ENCODE measurements at regions not wholly inside any gene's neighbourhood (a gene's known extent, or its start where the extent isn't known, plus 50 kb on each side); places are given as distances from the start of the nearest gene placed in this dataset.
"Not testable (repeated sequence)": the region's sequence is repeated elsewhere in the genome, so short reads cannot be mapped to it uniquely, and the experiment has no call there.

DNA sequence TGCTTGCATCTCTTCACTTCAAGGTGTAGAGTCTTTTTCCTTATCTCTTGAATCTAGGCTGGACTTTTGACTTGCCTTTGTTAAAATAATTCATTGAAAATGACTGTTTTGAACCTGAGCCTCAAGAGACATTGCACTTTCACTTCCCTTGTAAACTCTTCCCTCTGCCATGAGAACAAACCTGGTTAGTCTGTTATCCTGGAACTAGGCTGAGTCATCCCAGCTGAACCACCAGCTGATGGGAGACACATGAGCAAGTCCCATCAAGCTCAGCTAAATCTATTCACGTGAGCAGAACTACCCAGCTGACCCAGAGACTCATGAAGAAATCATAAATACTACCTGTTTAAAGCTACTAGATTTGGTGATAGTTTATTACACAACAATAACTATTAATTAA is 202.3 kb upstream of the CENPE start:
- Mint-ChIP-seq H3K4me1 (no peaks in the 10 kb centered on the region), H3K27ac (peak overlapping the region in 1 of 6 donors; percentile 66), H3K9me3 (peaks cover 0 to 4% (median 0%) of the 10 kb centered on the region in 7 donors), H3K4me3 (no peak overlapping the region), H3K36me3 (no peaks in the 10 kb centered on the region), H3K27me3 (peaks cover 0 to 7% (median 0%) of the 10 kb centered on the region in 3 donors)
- DNase-seq (no peak), ATAC-seq (ENCODE audit: low read depth in 2 of 2) (no peak)

DNA sequence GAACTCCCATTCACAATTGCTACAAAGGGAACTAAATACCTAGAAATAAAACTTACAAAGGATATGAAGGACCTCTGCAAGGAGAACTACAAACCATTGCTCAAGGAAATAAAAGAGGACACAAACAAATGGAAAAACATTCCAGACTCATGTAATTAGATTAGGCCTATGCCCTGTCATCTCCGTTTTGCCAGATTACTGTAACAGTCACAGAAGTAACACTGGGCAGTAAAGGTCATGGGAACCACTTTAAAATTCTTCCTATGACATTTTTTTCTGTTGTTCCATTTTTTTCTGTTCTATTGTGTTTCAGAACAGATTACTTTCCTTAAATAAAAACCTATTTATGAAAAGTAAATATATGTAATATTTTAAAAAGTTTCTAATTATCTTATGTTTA is 199.4 kb upstream of the CENPE start:
- no peaks in the 10 kb centered on the region for H3K4me1 Mint-ChIP-seq
- H3K27me3 Mint-ChIP-seq, result no peaks in the 10 kb centered on the region
- H3K36me3 Mint-ChIP-seq, result no peaks in the 10 kb centered on the region
- no peak overlapping the region for H3K4me3 Mint-ChIP-seq
- peaks cover 0 to 4% (median 0%) of the 10 kb centered on the region in 7 donors for H3K9me3 Mint-ChIP-seq
- ATAC-seq (ENCODE audit: low read depth in 2 of 2), result no peak
- no peak overlapping the region for H3K27ac Mint-ChIP-seq
- DNase-seq, result no peak

DNA sequence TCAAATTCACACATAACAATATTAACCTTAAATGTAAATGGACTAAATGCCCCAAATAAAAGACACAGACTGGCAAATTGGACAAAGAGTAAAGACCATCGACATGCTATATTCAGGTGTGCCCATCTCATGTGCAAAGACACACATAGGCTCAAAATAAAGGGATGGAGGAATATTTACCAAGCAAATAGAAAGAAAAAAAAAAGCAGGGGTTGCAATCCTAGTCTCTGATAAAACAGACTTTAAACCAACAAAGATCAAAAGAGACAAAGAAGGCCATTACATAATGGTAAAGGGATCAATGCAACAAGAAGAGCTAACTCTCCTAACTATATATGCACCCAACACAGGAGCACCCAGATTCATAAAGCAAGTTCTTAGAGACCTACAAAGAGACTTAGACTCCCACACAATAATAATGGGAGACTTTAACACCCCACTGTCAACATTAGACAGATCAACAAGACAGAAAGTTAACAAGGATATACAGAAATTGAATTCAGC is 189.4 kb upstream of the CENPE start:
- not testable (repeated sequence) for ATAC-seq (ENCODE audit: low read depth in 2 of 2); H3K4me3 Mint-ChIP-seq; H3K27ac Mint-ChIP-seq; DNase-seq; H3K4me1 Mint-ChIP-seq; H3K27me3 Mint-ChIP-seq; H3K36me3 Mint-ChIP-seq
- H3K9me3 Mint-ChIP-seq, result peaks cover 8 to 28% (median 14%) of the 10 kb centered on the region in 7 donors

DNA sequence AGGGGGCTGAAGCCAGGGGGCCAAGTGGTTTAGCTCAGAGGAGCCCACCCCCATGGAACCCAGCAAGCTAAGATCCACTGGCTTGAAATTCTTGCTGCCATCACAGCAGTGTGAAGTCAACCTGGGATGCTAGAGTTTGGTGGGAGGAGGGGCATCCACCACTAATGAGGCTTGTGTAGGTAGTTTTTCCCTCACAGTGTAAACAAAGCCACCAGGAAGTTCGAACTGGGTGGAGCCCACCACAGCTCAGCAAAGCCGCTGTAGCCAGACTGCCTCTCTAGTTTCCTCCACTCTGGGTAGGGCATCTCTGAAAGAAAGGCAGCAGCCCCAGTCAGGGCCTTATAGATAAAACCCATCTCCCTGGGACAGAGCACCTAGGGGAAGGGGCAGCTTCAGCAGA is 187.4 kb upstream of the CENPE start:
- peaks cover 12 to 46% (median 20%) of the 10 kb centered on the region in 7 donors for H3K9me3 Mint-ChIP-seq
- DNase-seq; H3K27me3 Mint-ChIP-seq; H3K4me1 Mint-ChIP-seq; H3K4me3 Mint-ChIP-seq; H3K36me3 Mint-ChIP-seq; ATAC-seq (ENCODE audit: low read depth in 2 of 2); H3K27ac Mint-ChIP-seq: not testable (repeated sequence)

DNA sequence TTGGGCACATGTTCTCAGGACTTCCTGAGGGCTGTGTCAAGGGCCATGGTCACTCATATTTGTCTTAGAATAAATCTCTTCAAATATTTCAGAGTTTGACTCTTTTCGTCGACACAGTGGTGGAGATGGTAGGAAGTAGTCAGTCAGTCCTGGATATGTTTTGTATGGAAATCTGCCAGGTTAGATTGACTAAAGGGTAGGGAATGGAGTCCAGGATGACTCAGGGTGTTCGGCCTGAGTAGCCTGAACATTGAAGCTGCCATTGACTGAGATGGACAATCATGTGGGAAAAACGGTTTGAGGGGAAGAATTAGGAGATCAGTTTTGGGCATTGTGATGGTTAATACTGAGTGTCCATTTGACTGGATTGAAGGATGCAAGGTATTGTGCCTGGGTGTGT is 177.1 kb upstream of the CENPE start:
- Mint-ChIP-seq H3K27me3 (no peaks in the 10 kb centered on the region), H3K9me3 (peaks cover 0 to 5% (median 0%) of the 10 kb centered on the region in 7 donors), H3K27ac (no peak overlapping the region), H3K36me3 (no peaks in the 10 kb centered on the region), H3K4me1 (no peaks in the 10 kb centered on the region), H3K4me3 (no peak overlapping the region)
- ATAC-seq (ENCODE audit: low read depth in 2 of 2) (no peak), DNase-seq (no peak)

DNA sequence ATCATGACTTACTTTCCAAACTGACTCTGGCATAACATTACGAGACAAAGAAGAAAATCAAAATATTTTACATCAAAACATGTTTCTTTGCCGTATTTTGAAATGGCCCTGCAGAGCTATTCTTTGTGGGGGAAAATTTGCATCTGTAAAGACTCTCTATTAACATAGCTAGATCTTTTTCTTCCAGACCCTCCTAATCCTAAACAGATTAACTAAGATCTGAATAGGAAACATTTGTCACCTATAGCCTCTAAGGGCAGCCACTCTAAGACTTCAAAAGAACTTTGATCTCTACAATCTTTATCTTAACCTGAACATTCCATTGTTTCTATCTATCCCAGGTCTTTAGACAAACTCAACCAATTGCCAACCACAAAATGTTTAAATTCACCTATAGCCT is 176.6 kb upstream of the CENPE start:
- H3K27me3 Mint-ChIP-seq, result no peaks in the 10 kb centered on the region
- no peak for DNase-seq
- H3K4me3 Mint-ChIP-seq, result no peak overlapping the region
- H3K36me3 Mint-ChIP-seq, result no peaks in the 10 kb centered on the region
- no peak for ATAC-seq (ENCODE audit: low read depth in 2 of 2)
- H3K9me3 Mint-ChIP-seq, result peaks cover 0 to 2% (median 0%) of the 10 kb centered on the region in 7 donors
- no peak overlapping the region for H3K27ac Mint-ChIP-seq
- no peaks in the 10 kb centered on the region for H3K4me1 Mint-ChIP-seq

DNA sequence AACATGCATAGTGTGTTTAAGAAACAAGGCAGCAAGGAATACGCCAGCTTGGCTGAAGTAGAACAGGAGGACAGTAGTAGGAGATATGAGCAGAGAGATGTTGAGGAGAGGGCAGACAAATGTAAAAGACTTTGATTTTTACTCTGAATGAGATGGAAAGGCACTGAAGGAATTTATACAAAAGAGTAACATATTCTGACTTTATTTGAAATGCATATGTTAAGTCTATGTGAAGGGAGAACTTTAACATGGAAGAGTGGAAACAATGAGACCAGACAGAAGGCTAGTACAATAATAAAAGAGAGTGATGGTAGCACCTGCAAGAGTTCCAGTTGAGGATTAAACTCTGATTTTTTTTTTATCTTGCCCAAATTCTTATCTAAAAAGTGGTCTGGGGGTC is 176.2 kb upstream of the CENPE start:
- Mint-ChIP-seq H3K9me3 (peaks cover 0 to 2% (median 0%) of the 10 kb centered on the region in 7 donors), H3K4me1 (no peaks in the 10 kb centered on the region), H3K27ac (no peak overlapping the region), H3K4me3 (no peak overlapping the region), H3K27me3 (no peaks in the 10 kb centered on the region), H3K36me3 (no peaks in the 10 kb centered on the region)
- DNase-seq, result no peak
- ATAC-seq (ENCODE audit: low read depth in 2 of 2), result no peak

DNA sequence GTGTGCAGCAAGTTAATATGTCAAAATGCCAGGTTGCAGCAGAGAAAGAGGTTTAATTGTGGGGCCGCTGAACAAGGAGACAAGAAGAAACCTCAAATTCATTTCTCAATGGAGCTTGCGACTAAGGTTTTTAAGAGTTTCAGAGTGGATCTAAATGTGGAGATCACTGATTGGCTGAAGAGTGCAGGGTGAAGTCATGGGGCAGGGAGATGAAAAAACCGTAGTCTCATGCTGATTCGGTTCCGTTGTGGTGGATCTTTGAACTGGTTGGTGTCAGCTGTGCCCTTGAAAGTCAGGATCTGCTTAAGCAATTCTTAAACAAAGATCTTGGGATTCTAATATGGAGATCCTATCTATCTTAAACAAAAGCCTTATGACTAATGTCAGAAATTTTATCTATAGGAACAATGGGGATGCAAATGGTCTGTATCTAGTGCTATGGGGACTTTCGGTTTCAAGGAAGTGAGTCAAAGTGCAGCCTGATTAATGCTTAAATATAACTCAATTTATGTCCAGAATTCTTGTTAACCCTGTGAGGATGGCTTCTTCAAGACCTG is 173.9 kb upstream of the CENPE start:
- H3K36me3 Mint-ChIP-seq, result no peaks in the 10 kb centered on the region
- no peak for ATAC-seq (ENCODE audit: low read depth in 2 of 2)
- no peak for DNase-seq
- H3K4me3 Mint-ChIP-seq, result no peak overlapping the region
- H3K4me1 Mint-ChIP-seq, result no peaks in the 10 kb centered on the region
- peaks cover 0 to 2% (median 0%) of the 10 kb centered on the region in 7 donors for H3K9me3 Mint-ChIP-seq
- H3K27ac Mint-ChIP-seq, result no peak overlapping the region
- no peaks in the 10 kb centered on the region for H3K27me3 Mint-ChIP-seq

DNA sequence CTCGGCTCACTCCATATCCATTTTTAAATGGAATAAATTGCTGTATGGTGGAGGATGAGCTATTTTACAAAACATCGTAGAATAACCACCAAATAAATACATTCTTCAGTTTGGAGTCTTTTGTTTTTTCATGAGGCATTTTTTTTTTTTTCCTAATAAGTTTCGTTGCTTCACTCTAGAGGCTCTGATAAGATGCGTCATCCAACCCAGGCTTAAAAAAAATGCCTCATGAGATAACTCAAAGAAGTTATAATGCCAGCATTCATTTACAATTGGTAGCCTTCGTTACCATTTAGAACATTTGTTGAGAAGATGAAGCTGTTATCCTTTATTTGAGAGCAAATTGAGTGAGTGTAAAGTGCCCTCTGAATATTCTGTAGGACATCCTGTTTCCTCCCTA is 172.2 kb upstream of the CENPE start:
- Mint-ChIP-seq H3K9me3 (peaks cover 0 to 2% (median 0%) of the 10 kb centered on the region in 7 donors), H3K4me1 (no peaks in the 10 kb centered on the region), H3K27ac (no peak overlapping the region), H3K36me3 (no peaks in the 10 kb centered on the region), H3K4me3 (no peak overlapping the region), H3K27me3 (no peaks in the 10 kb centered on the region)
- ATAC-seq (ENCODE audit: low read depth in 2 of 2) (no peak), DNase-seq (no peak)

DNA sequence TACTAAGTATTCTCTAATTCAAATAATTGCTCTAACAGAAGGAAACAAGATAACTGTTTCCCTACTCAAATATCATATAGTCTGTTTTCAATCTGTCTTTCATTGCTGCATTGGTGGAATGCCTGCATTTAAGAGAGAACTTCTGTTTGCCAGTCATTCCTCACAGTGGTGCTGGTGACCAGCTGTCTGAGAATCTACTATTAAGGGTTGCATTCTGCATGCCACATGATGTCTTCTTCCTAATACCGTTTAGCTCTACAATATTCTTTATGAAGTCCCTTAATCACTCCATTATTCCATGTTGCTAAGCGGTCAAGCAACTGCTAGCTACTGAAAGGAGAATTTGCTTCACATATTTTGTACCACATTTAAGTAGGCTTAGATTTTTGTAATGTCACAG is 167.1 kb upstream of the CENPE start:
- Mint-ChIP-seq H3K9me3 (peaks cover 5 to 17% (median 12%) of the 10 kb centered on the region in 7 donors), H3K27me3 (no peaks in the 10 kb centered on the region), H3K4me3 (no peak overlapping the region), H3K27ac (no peak overlapping the region), H3K36me3 (no peaks in the 10 kb centered on the region), H3K4me1 (no peaks in the 10 kb centered on the region)
- DNase-seq (no peak), ATAC-seq (ENCODE audit: low read depth in 2 of 2) (no peak)

DNA sequence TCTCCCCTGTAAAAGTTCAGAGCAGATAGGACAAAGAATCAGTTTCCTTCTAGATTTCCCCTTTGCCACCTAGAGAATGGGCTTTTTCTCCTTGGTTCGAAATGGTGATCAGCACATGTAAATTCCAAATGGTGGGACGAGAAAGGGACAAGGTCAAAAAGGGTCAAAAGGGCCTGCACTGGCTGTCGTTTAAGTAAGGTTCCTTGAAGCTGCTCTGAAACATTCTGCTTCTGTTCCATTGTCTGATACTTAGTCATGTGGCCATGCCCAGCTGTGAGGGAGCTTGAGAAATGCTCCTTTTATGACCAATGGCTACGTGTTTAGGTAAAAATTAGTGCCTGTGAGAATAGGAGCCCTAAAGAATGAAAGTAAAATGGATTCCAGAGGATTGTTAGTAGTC is 165.9 kb upstream of the CENPE start:
- Mint-ChIP-seq H3K27me3 (no peaks in the 10 kb centered on the region), H3K4me3 (no peak overlapping the region), H3K4me1 (no peaks in the 10 kb centered on the region), H3K9me3 (peaks cover 9 to 29% (median 20%) of the 10 kb centered on the region in 7 donors), H3K36me3 (peaks cover 0 to 8% of the 10 kb centered on the region in 2 donors), H3K27ac (no peak overlapping the region)
- DNase-seq, result no peak
- ATAC-seq (ENCODE audit: low read depth in 2 of 2), result no peak

DNA sequence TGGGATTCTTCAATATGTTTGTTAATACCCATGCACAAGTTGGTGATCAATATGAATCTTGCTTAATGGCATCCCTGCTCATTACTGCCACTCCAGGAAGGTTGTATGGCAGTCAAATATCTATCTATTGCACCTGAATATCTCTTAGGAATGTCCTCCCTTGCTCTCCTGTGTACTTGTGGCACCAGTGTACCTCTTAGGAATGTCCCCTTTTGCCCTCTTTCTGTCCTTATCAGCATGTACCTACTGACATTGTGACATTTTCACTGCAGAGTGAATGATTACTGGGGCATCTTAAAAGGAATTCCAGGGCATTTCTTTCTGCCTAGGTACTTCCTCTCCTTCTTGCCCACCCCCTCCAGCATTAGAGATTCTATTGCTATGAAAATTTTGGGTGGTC is 163.8 kb upstream of the CENPE start:
- H3K4me1 Mint-ChIP-seq, result no peaks in the 10 kb centered on the region
- no peak overlapping the region for H3K27ac Mint-ChIP-seq
- peaks cover 11 to 36% (median 21%) of the 10 kb centered on the region in 7 donors for H3K9me3 Mint-ChIP-seq
- DNase-seq (no peak), ATAC-seq (ENCODE audit: low read depth in 2 of 2) (no peak)
- H3K27me3 Mint-ChIP-seq, result no peaks in the 10 kb centered on the region
- no peak overlapping the region for H3K4me3 Mint-ChIP-seq
- peaks cover 0 to 11% of the 10 kb centered on the region in 2 donors for H3K36me3 Mint-ChIP-seq

DNA sequence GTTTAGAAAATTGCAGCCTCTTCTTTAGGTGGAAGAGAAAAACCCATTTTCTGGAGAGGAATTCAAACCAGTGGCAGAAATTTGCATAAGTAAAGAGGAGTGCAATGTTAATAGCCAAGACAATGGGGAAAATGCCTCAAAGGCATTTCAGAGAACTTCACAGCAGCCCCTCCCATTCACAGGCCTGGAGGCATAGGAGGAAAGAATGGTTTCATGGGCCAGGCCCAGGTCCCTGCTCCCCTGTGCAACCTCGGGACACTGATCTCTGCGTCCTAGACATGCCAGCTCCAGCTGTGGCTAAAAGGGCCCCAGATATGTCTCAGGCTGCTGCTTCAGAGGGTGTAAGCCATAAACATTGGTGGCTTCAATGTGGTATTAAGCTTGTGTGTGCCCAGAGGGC is 161.8 kb upstream of the CENPE start:
- Mint-ChIP-seq H3K4me1 (no peaks in the 10 kb centered on the region), H3K27ac (no peak overlapping the region), H3K9me3 (peaks cover 11 to 36% (median 23%) of the 10 kb centered on the region in 7 donors), H3K4me3 (no peak overlapping the region), H3K36me3 (peaks cover 0 to 11% of the 10 kb centered on the region in 2 donors), H3K27me3 (no peaks in the 10 kb centered on the region)
- ATAC-seq (ENCODE audit: low read depth in 2 of 2) (no peak), DNase-seq (no peak)

DNA sequence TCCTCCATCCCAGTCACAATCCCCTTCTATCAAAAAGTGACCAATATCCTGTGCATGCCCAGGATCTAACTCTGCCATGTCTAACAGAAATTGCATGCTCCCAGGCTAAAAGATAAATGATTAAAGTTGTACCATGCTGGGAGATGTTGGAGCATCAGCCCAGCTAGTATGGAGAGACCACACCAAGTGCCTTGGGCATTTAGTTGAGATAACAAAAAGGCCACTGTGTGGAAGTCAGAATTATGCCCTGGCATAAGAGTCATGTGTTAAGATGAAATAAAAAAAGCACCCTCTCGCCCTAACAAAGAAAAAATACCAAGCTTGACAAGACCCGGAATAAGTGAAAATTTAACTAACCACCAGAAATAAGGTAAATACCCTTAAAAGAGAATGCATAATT is 155.9 kb upstream of the CENPE start:
- no peaks in the 10 kb centered on the region for H3K4me1 Mint-ChIP-seq
- H3K27ac Mint-ChIP-seq, result no peak overlapping the region
- H3K4me3 Mint-ChIP-seq, result no peak overlapping the region
- no peak for DNase-seq
- H3K36me3 Mint-ChIP-seq, result peaks cover 0 to 3% of the 10 kb centered on the region in 2 donors
- peaks cover under 1 to 6% (median 3%) of the 10 kb centered on the region in 7 donors for H3K9me3 Mint-ChIP-seq
- H3K27me3 Mint-ChIP-seq, result no peaks in the 10 kb centered on the region
- ATAC-seq (ENCODE audit: low read depth in 2 of 2), result no peak

DNA sequence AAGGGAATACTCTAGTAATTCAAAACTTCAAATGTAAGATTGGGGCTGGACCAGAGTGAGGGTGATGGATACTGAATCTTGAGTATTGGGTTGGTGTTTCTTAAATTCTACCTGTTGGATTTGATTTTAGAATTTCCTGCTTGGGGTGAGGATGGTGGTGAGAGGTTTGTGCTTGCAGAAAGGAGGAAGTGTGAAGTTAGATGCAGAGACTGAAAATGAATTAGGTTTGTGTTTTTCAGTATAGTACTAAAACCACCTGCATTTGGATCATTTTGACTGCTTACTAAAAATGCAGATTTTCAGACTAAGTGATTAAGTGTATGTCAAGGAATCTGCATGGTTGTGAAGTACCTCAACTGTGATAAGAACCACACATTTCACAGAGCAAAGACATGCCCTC is 131.5 kb upstream of the CENPE start:
- Mint-ChIP-seq H3K9me3 (peaks cover 0 to 18% (median 6%) of the 10 kb centered on the region in 7 donors), H3K27me3 (no peaks in the 10 kb centered on the region), H3K4me3 (no peak overlapping the region), H3K4me1 (no peaks in the 10 kb centered on the region), H3K36me3 (no peaks in the 10 kb centered on the region), H3K27ac (no peak overlapping the region)
- no peak for ATAC-seq (ENCODE audit: low read depth in 2 of 2)
- no peak for DNase-seq

All from naive B cell (primary cell).